GM06990 (cell line): ENCODE measurements at regions not wholly inside any gene's neighbourhood (a gene's known extent, or its start where the extent isn't known, plus 50 kb on each side); places are given as distances from the start of the nearest gene placed in this dataset.
"Not testable (repeated sequence)": the region's sequence is repeated elsewhere in the genome, so short reads cannot be mapped to it uniquely, and the experiment has no call there.

Source experiments
- DNase-seq: peaks from one replicate; pipeline ENCODE4 v3.0.0-alpha.2; 2011; ENCODE audit not compliant: insufficient read length; ENCODE audit errors: extremely low read depth
- H3K27me3 ChIP-seq: replicated peaks from 2 replicates; pipeline ENCODE4 v1.6.0; 2011; ENCODE audit warnings: low read length; ENCODE audit not compliant: control insufficient read depth, insufficient read depth
- H3K36me3 ChIP-seq: 2 replicates; pipeline ENCODE4 v1.5.1; 2011; ENCODE audit warnings: low read length; ENCODE audit not compliant: control insufficient read depth, insufficient read depth
- H3K4me3 ChIP-seq: replicated peaks from 2 replicates; pipeline ENCODE4 v1.5.1; 2011; ENCODE audit warnings: low read depth, mild to moderate bottlenecking, control low read depth, low read length
- TF ChIP-seq, protein P1 (sequence below): IDR thresholded peaks from 2 replicates; pipeline ENCODE4 v1.5.1; 2011; ENCODE audit warnings: low read length, control low read depth, mild to moderate bottlenecking, inconsistent platforms; ENCODE audit not compliant: insufficient read depth, poor library complexity, severe bottlenecking

DNA sequence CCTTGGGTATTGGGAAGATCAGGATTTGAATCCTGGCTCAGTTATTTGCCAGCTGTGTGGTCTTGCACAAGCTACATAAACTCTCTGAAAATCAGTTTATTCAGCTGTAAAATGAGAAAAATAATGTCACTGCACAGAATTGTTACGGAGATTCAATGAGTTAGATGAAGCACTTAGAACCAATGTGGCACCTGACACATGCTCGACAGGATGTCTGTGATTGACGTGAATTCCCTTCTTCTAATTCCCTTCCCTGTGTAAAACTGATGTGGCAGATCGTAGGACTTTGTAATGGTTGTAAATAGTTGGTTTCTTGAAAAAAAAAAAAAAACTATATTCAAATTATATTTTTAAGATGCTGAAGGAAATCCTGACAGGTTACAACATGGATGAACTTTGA is 249.9 kb upstream of the MKLN1 start:
- Histone ChIP-seq H3K36me3 (peaks cover 4% of the 10 kb centered on the region), H3K27me3 (no peaks in the 10 kb centered on the region), H3K4me3 (no peak overlapping the region)
- TF ChIP-seq, protein P1, sequence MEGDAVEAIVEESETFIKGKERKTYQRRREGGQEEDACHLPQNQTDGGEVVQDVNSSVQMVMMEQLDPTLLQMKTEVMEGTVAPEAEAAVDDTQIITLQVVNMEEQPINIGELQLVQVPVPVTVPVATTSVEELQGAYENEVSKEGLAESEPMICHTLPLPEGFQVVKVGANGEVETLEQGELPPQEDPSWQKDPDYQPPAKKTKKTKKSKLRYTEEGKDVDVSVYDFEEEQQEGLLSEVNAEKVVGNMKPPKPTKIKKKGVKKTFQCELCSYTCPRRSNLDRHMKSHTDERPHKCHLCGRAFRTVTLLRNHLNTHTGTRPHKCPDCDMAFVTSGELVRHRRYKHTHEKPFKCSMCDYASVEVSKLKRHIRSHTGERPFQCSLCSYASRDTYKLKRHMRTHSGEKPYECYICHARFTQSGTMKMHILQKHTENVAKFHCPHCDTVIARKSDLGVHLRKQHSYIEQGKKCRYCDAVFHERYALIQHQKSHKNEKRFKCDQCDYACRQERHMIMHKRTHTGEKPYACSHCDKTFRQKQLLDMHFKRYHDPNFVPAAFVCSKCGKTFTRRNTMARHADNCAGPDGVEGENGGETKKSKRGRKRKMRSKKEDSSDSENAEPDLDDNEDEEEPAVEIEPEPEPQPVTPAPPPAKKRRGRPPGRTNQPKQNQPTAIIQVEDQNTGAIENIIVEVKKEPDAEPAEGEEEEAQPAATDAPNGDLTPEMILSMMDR: no peak
- no peak for DNase-seq

DNA sequence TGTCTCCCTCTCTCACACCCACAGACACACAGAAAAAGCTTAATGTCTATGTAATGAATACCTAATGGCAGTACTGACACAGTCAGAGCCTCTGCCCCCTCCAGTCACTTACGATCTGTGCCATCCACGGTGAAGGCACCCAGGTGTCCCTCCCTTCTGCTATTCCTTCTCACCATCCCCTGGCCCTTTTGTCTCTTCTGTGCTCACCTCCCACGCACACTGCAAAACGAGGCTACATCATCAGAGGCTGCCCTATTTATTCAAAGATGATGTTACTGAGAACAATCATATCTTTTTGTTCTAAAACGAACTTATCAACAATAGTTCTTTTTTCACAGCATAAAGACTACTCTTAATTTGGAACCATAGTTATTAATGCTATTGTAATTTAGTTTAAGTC is 246.9 kb upstream of the MKLN1 start:
- DNase-seq: no peak
- Histone ChIP-seq H3K36me3 (peaks cover 3% of the 10 kb centered on the region), H3K4me3 (no peak overlapping the region), H3K27me3 (no peaks in the 10 kb centered on the region)
- TF ChIP-seq, protein P1: no peak

DNA sequence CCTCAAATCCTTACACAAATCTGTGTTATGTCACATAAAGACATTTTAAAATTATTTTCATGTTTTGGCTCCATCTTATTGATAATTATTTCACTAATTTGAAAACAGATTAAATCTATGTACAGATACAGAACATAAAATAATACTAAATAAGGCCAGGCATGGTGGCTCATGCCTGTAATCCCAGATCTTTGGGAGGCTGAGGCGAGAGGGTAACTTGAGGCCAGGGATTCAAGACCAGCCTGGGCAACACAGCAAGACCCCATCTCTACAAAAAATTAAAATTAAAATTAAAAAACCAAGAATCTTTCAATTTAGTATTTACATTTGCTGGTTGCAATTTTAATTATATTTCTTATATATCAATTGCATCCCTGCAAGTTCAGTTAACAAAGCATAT is 246.4 kb upstream of the MKLN1 start:
- TF ChIP-seq, protein P1: no peak
- peaks cover 2% of the 10 kb centered on the region for H3K36me3 ChIP-seq
- DNase-seq: no peak
- H3K4me3 ChIP-seq: no peak overlapping the region
- H3K27me3 ChIP-seq: no peaks in the 10 kb centered on the region

DNA sequence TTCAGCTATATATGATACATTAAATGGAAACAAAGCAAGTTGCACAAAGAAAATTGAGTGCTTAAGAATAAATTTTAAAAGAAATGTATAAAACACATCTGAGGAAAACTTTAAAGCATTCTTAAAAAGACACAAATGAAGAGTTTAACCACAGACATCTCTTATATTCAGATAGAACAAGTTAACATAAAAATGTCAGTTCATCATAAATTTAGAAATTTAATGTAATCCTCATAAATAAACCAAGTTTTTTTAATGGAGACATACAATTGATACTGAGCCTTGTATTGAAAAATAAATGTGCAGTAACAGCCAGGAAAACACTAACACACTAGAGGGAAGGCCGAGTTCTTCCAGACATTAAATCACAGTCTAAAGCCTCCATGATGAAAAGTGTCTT is 243.9 kb upstream of the MKLN1 start:
- no peak for DNase-seq
- Histone ChIP-seq H3K36me3 (peaks cover 3% of the 10 kb centered on the region), H3K4me3 (no peak overlapping the region), H3K27me3 (no peaks in the 10 kb centered on the region)
- TF ChIP-seq, protein P1: no peak

DNA sequence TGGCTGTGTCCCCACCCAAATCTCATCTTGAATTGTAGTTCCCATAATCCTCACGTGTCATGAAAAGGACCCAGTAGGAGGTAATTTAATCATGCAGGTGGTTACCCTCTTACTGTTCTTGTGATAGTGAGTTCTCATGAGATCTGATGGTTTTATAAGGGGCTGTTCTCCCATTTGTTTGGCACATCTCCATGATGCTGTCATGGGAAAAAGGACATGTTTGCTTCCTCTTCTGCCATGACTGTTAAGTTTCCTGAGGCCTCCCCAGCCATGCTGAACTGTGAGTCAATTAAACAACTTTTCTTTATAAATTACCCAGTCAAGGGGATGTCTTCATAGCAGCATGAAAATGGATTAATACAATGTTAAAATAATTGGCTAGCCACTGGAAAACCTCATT is 243.3 kb upstream of the MKLN1 start:
- not testable (repeated sequence) for H3K27me3 ChIP-seq, H3K36me3 ChIP-seq, H3K4me3 ChIP-seq, DNase-seq

DNA sequence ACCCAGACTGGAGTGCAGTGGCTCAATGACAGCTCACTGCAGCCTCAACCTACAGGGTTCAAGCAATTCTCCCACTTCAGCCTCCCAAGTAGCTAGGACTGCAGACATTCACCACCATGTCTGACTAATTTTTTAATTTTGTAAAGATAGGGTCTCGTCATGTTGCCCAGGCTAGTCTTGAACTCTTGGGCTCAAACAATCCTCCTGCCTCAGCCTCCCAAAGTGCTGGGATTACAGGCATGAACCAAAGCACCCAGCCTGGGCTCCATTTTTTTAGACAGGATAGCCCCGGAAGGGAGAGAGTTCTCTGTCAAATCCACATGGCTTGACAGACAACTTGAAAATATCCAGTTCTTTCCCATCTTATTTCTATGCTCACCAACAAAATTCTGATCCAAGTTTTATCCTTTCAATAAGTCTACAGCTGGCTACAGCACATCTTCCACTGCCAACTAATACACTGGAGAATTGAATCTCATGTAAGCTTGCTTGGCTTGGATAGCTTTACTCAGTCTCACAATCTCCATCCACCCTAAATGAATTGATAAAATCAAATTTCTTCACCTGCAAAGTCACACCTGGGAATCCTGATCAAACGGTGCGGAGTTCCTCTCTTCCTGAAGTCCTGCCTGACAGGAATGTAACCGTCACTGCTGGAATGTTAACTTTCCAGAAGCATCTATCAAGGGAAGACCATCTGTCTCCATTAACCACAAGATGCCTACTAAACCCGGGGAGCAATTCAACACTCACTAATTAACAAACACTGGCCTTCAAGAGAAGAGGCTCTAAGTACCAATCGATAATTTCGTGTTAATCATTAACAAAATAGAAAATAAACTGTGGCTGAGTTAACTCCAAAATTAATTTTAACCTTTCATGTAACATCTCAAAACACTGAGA is 239.7 kb upstream of the MKLN1 start:
- Histone ChIP-seq H3K27me3 (no peaks in the 10 kb centered on the region), H3K4me3 (no peak overlapping the region), H3K36me3 (peaks cover 1% of the 10 kb centered on the region)
- DNase-seq: no peak
- TF ChIP-seq, protein P1: no peak
